ENCODE measurements at regions not wholly inside any gene's neighbourhood (a gene's known extent, or its start where the extent isn't known, plus 50 kb on each side); places are given as distances from the start of the nearest gene placed in this dataset.

- H3K4me1 ChIP-seq (ENCODE audit: insufficient read depth, low read length, poor library complexity, severe bottlenecking) = no peaks in the 10 kb centered on the region
- intact Hi-C loops (cut with micrococcal nuclease; ENCODE audit: unreplicated experiment) = no loop called here
- BruUV-seq (replicated peaks) = no TSS peak
- no peak overlapping the region for H3K27ac ChIP-seq (ENCODE audit: low read depth, low read length, poor library complexity, severe bottlenecking)
- TF ChIP-seq EZH2phosphoT487 (IDR thresholded peaks at IDR 0.05; ENCODE audit: borderline replicate concordance, low read depth, low read length) = no peak
- no peak for TF ChIP-seq CTCF (conservative IDR thresholded peaks at IDR 0.05; ENCODE audit: low read length)
- H3K79me2 ChIP-seq (ENCODE audit: insufficient read depth, low read depth, low read length) = no peaks in the 10 kb centered on the region
- H3K36me3 ChIP-seq (ENCODE audit: insufficient read depth, low read length) = no peaks in the 10 kb centered on the region
- no peak for DNase-seq (ENCODE audit: low spot score)
- ChIA-PET POLR2A (interaction anchor here (1.5 kb wide), 1 partner anchor 28 kb away, joined by 5 read pairs; no protein-coding TSS in a partner anchor), CTCF (ENCODE audit: unreplicated experiment) (no interaction called here)
- no peak overlapping the region for H3K4me2 ChIP-seq (ENCODE audit: low read length)
- no peaks in the 10 kb centered on the region for H3K9me3 ChIP-seq (ENCODE audit: low read length)
- H2AFZ ChIP-seq (ENCODE audit: low read length) = no peak overlapping the region
- H4K20me1 ChIP-seq (ENCODE audit: insufficient read depth, low read length) = no peaks in the 10 kb centered on the region
- no peak overlapping the region for H3K4me3 ChIP-seq (ENCODE audit: low read depth, low read length, poor library complexity, severe bottlenecking)
- no peaks in the 10 kb centered on the region for H3K9me2 ChIP-seq (ENCODE audit: insufficient read depth, low read length)
These were observed 400.0 kb downstream of the CD83 start for GRCh38 chr6:14517516-14518105.

- no peak for DNase-seq (ENCODE audit: low spot score)
- H3K4me2 ChIP-seq (ENCODE audit: low read length) = no peak overlapping the region
- TF ChIP-seq CTCF (conservative IDR thresholded peaks at IDR 0.05; ENCODE audit: low read length) (no peak), EZH2phosphoT487 (IDR thresholded peaks at IDR 0.05; ENCODE audit: borderline replicate concordance, low read depth, low read length) (no peak)
- H3K9me2 ChIP-seq (ENCODE audit: insufficient read depth, low read length) = no peaks in the 10 kb centered on the region
- ChIA-PET CTCF (ENCODE audit: unreplicated experiment) (no interaction called here), POLR2A (interaction anchor here (0.6 to 1.5 kb wide), 2 partner anchors 26 to 249 kb away, joined by 3 to 5 read pairs; no protein-coding TSS in a partner anchor)
- no peaks in the 10 kb centered on the region for H3K36me3 ChIP-seq (ENCODE audit: insufficient read depth, low read length)
- no TSS peak for BruUV-seq (replicated peaks)
- H3K27ac ChIP-seq (ENCODE audit: low read depth, low read length, poor library complexity, severe bottlenecking) = no peak overlapping the region
- H3K4me3 ChIP-seq (ENCODE audit: low read depth, low read length, poor library complexity, severe bottlenecking) = no peak overlapping the region
- intact Hi-C loops (cut with micrococcal nuclease; ENCODE audit: unreplicated experiment) = no loop called here
- no peaks in the 10 kb centered on the region for H3K9me3 ChIP-seq (ENCODE audit: low read length)
- no peaks in the 10 kb centered on the region for H4K20me1 ChIP-seq (ENCODE audit: insufficient read depth, low read length)
- no peaks in the 10 kb centered on the region for H3K4me1 ChIP-seq (ENCODE audit: insufficient read depth, low read length, poor library complexity, severe bottlenecking)
- H3K79me2 ChIP-seq (ENCODE audit: insufficient read depth, low read depth, low read length) = no peaks in the 10 kb centered on the region
- no peak overlapping the region for H2AFZ ChIP-seq (ENCODE audit: low read length)
These were observed 401.1 kb downstream of the CD83 start for GRCh38 chr6:14518515-14519217.

- Histone ChIP-seq H3K79me2 (ENCODE audit: insufficient read depth, low read depth, low read length) (no peaks in the 10 kb centered on the region), H3K4me1 (ENCODE audit: insufficient read depth, low read length, poor library complexity, severe bottlenecking) (no peaks in the 10 kb centered on the region), H3K9me2 (ENCODE audit: insufficient read depth, low read length) (no peaks in the 10 kb centered on the region), H3K27ac (ENCODE audit: low read depth, low read length, poor library complexity, severe bottlenecking) (no peak overlapping the region), H2AFZ (ENCODE audit: low read length) (no peak overlapping the region), H3K4me3 (ENCODE audit: low read depth, low read length, poor library complexity, severe bottlenecking) (no peak overlapping the region), H3K9me3 (ENCODE audit: low read length) (no peaks in the 10 kb centered on the region), H4K20me1 (ENCODE audit: insufficient read depth, low read length) (no peaks in the 10 kb centered on the region), H3K4me2 (ENCODE audit: low read length) (no peak overlapping the region), H3K36me3 (ENCODE audit: insufficient read depth, low read length) (no peaks in the 10 kb centered on the region)
- TF ChIP-seq CTCF (conservative IDR thresholded peaks at IDR 0.05; ENCODE audit: low read length) = no peak
- TF ChIP-seq EZH2phosphoT487 (IDR thresholded peaks at IDR 0.05; ENCODE audit: borderline replicate concordance, low read depth, low read length) = no peak
- CTCF ChIA-PET (ENCODE audit: unreplicated experiment) = interaction anchor here (0.6 kb wide), 1 partner anchor 323 kb away, joined by 3 read pairs; no protein-coding TSS in a partner anchor
- POLR2A ChIA-PET = interaction anchor here (0.9 to 1.4 kb wide), 2 partner anchors 12 to 23 kb away, joined by 3 to 5 read pairs; no protein-coding TSS in a partner anchor
- DNase-seq (ENCODE audit: low spot score) = no peak
- intact Hi-C loops (cut with micrococcal nuclease; ENCODE audit: unreplicated experiment) = no loop called here
- no TSS peak for BruUV-seq (replicated peaks)
These were observed 402.5 kb downstream of the CD83 start for GRCh38 chr6:14520029-14520428.
